NB4 (cell line): ENCODE measurements at regions not wholly inside any gene's neighbourhood (a gene's known extent, or its start where the extent isn't known, plus 50 kb on each side); places are given as distances from the start of the nearest gene placed in this dataset.

Experiments used
- DNase-seq: peaks from one replicate; pipeline ENCODE4 v3.0.0; 2010; ENCODE audit warnings: low read depth
- H3K4me3 ChIP-seq: one replicate; pipeline ENCODE4 v1.5.1; 2011; ENCODE audit warnings: mild to moderate bottlenecking, low read depth, low read length, moderate library complexity
- CTCF ChIP-seq: IDR thresholded peaks from one replicate; pipeline ENCODE4 v1.5.1; 2012; ENCODE audit warnings: low read depth, low read length
- MAX ChIP-seq: IDR thresholded peaks from 2 replicates; pipeline ENCODE4 v1.6.1; 2011; ENCODE audit warnings: low read depth, low read length
- MYC ChIP-seq: IDR thresholded peaks from 2 replicates; pipeline ENCODE4 v1.6.1; 2011; ENCODE audit warnings: low read depth, low read length
- POLR2A ChIP-seq: IDR thresholded peaks from 2 replicates; pipeline ENCODE4 v1.6.1; 2011; ENCODE audit warnings: mild to moderate bottlenecking; ENCODE audit not compliant: insufficient read length; ENCODE audit errors: extremely low read depth

- H3K4me3 ChIP-seq = no peak overlapping the region
- DNase-seq = no peak
- no peak for TF ChIP-seq POLR2A
- TF ChIP-seq MAX = no peak
Measured at GRCh38 chr7:142616121-142616643, 133.1 kb upstream of the PRSS1 start.

DNA sequence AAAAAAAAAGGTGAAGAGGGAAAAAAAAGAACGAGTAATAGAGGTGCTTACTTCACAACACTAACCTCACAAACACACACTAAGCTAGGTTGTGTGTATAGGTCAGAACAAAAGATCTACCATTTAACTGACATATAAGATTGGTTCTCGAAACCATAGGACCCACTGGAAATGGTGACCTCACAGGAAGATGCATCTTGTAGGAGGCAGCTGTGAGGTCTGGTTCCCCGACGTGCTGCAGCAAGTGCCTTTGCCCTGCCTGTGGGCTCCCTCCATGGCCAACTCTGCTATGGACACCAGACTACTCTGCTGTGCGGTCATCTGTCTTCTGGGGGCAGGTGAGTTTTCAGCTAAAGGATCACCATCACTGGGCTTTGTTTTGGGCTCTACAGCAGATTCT lies 133.8 kb upstream of the PRSS1 start:
- TF ChIP-seq MAX = no peak
- TF ChIP-seq CTCF = no peak
- TF ChIP-seq MYC = no peak
- TF ChIP-seq POLR2A = no peak
- H3K4me3 ChIP-seq = no peak overlapping the region
- DNase-seq = no peak

- TF ChIP-seq MAX (no peak), MYC (no peak), CTCF (no peak), POLR2A (no peak)
- H3K4me3 ChIP-seq = no peak overlapping the region
- DNase-seq = no peak
Measured at GRCh38 chr7:142614116-142614515, 135.2 kb upstream of the PRSS1 start.

DNA sequence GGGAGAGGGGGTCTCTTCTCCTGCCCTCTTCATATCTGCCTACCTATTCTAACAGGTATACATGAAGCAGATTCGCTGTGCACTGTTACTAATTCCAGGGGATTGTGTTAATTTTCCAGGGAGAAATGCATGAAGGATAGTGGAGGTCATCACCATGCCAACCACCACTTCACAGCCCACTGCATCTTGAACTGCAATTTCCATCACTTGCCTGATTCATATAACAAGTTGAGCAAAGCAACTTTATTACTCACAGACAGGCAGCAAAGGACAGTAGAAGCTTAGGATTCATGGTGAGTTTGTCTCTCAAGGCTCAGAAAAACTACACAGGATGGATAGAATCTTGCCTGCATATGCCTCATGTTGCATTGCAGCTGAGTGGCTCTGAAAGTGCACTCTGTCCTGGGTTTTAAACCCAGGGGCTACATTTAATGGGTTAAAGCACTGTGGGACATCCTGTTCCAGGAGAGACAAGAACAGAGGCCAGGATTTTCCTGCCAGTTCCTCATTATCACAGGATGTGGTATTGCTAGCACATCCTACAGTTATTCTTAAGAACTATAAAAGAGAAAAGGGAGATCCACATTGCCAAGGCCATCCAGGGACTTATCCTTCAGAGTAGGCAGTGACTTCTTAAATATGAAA lies 136.9 kb upstream of the PRSS1 start:
- no peak for DNase-seq
- H3K4me3 ChIP-seq = no peak overlapping the region
- TF ChIP-seq POLR2A (no peak), MAX (no peak), MYC (no peak), CTCF (no peak)

DNA sequence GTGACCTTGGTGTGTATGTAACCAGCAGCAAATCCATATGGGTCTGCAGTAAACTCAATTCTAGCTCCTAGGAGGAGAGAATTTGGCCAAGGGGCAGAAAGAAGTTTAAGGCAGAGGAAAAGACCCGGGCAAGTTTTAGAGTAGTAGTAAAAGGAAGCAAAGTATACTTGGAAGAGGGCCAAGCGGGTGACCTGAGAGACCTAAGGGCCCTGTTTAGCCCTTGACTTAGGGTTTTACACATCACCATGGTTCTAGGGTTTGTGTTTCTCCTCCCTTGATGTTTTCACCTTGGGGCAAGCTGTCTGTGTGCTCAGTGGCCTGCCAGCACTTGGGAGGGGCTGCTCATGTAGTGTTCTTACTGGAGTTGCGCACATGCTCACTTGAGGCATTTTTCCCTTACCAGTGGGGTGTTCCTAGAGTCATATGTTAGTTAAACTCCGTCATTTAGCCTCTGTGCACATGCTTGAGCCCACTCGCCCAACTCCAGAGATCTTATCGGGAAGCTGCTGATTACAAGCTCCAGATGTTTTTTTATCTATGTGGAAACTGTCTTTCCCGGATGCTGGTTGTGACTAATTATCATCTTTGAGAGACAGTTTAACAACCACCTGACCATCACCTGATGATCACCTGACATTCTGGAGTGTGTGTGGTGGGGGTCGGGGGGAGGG lies 137.6 kb upstream of the PRSS1 start:
- TF ChIP-seq MYC = no peak
- no peak for TF ChIP-seq MAX
- no peak for TF ChIP-seq POLR2A
- no peak for DNase-seq
- no peak overlapping the region for H3K4me3 ChIP-seq

DNA sequence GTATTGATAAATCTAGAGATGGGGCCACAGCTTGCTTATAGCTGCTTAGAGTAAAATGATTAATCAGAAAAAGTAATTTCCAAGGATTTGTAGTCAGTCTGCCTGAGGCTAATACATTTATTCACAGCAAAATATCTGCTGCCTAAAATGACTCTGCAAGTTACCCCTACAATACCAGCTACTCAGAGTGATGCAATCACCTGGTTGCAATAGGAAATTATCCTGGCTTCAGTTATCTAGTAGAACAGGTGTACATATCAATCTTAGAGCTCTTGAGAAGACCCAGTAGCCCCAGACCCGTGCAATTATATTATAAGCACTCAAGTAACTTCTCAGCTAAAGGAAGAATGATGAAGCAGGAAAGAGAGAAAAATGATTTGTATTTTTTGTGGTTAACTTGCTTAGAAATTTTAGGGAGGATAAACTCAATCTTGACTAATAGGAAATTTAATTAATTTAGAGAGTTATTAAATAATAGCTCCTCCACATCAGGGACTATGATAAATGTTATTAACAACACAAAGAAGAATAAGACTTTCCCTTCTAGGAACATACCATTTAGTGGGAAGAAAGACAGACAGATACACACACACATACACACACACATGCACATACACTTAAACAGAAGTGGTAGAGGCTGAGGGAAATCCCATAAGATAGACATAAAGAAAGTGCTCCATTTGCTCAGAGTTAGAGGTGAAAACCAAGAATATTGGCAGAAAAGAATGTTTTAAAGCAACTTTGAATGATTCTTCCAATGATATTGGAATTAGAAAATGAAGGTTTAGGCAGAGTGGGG lies 140.4 kb upstream of the PRSS1 start:
- TF ChIP-seq MAX (no peak), MYC (no peak), POLR2A (no peak), CTCF (no peak)
- no peak overlapping the region for H3K4me3 ChIP-seq
- no peak for DNase-seq
